Tongue (tissue), 1 donor: ENCODE measurements at regions not wholly inside any gene's neighbourhood (a gene's known extent, or its start where the extent isn't known, plus 50 kb on each side); places are given as distances from the start of the nearest gene placed in this dataset.

Source experiments
- DNase-seq: peaks from one replicate; pipeline ENCODE4 v3.0.0-alpha.2; 2015

DNA sequence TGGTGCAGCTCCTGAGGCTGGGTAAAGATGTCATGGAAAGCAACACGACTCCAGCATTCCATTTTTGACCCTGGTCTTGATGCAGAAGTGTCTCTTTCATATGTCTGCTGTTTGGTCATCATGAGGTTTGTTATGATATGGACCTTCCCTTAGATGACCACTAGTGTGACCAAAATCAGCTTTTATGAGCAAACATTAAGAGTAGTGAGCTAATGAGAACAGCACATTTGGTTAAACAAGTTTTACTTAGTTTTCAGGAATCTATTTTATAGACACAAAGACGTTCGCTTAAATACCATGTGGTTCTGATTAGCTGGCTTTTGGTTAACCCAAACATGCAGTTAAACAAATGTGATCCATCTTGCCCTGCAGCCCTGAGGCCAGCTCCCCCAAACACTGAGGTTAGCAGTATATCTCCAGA lies 56.7 kb upstream of the ACTBL2 start:
- DNase-seq: no peak

DNA sequence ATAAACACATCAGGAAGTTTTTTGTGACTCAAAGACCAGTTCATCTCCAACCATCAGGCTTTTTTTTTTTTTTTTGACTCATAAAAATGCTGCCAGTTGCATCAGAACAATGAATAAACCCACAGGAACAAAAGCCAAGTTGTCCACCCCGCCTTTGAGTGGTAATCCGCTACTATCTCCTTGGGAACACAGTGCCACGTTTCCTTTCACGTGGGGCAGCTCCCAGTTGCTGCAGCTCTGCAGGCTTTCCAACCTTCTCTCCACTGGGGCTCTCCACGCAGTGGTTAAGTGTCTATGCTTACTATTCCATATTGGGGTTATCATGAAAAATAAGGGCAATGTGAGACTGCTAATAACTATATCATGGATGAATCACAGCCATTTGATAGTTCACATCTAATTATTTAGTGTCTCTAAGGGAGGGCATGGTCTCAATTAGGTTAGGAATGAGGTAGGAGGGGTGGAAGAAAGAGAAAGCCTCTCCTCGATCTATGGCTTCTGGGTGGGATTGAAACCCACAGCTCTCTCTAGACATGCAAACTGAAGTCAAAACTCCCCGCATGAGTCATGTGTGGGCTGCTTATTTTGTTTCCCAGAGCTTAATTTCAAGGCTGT lies 55.8 kb upstream of the ACTBL2 start:
- no peak for DNase-seq

DNA sequence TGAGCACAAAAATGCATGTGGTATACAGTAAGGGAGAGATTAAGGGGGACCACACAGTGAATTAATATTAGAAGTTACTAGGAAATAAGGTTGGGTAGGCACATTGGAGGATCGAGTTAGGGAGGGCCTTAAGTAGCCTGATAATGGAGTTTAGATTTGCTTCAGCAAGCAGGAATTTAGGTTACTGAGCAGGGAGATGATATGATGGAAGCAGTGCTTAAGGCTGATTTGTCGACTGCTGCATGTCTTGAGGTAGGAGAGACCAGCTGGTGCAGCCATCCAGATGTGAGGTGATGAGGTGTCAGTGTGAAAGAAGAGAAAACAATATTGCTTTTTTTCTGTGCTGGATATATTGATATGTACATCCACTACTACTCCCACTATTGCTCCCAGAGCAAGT lies 55.2 kb upstream of the ACTBL2 start:
- DNase-seq: no peak

DNA sequence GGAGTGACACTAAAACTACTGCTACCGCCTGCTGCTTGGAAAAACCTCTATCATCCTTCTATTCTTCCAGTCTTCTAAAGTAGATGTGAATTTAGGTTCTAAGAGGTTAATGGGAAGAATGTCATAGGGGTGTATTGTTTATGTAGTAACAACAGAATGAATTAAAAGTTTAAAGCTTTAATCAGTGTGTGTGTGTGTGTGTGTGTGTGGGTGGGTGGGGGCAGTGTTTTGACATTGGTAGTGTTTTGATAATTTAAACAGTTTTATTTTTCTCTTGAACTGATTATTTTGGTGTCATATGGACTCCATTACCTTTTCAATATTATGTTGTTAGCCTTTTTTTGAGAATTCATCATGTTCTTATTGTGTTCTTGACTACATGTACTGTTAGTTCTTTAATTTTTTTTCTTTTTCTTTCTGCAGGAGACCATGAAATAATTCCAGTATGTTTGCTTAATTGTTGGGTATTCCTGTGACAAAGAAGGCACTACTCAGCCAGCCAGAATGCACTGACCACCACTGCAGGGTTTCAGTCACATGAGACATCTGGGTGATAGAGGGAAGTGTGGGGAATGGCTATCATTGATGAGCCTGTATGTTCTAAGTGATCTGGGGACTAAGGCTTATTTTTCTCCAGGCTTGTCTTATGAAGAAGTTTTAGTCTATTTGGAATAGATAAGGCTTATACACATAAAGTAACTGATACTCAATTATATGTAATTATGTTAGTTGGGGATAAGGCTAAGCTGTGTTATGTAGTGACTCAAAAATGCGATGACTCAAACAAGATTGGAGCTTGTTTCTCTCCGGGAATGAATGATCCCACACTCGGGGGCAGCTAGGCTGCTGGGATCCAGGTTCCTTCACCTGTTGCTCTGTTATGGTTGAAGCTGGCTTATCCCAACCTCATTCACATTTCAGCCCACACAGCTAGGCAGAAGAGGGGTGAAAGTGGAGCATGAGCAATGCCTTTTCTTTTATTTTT lies 50.2 kb upstream of the ACTBL2 start:
- DNase-seq: no peak
